ENCODE measurements at regions not wholly inside any gene's neighbourhood (a gene's known extent, or its start where the extent isn't known, plus 50 kb on each side); places are given as distances from the start of the nearest gene placed in this dataset.

DNA sequence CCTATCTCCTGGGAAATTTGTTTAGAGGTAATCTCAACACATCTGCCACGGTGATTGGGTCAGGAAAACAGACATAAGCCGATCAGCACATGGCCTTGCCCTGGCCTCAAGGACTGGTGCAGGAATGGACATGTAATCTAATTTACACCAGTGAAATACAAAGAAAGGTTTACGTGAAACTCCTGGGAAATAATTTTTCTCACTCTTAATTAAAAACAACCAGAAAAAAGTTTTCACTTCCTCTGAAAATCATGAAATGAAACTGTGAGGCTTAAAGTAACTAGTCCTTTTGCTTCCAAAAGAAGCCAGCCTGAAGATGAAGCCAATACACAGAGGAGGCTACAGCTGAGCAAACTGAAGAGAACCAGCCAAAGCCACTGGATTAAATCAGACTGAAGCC is 154.1 kb upstream of the FAM241A start:
- intact Hi-C loops (cut with micrococcal nuclease; ENCODE audit: unreplicated experiment), result no loop called here
- ChIA-PET POLR2A (no interaction called here), CTCF (no interaction called here)
- H3K9me3 Mint-ChIP-seq (ENCODE audit: unreplicated experiment), result no peaks in the 10 kb centered on the region
- no peaks in the 10 kb centered on the region for H3K4me1 ChIP-seq
- no peak overlapping the region for H3K27ac Mint-ChIP-seq (ENCODE audit: unreplicated experiment)
- TF ChIP-seq, protein P1, sequence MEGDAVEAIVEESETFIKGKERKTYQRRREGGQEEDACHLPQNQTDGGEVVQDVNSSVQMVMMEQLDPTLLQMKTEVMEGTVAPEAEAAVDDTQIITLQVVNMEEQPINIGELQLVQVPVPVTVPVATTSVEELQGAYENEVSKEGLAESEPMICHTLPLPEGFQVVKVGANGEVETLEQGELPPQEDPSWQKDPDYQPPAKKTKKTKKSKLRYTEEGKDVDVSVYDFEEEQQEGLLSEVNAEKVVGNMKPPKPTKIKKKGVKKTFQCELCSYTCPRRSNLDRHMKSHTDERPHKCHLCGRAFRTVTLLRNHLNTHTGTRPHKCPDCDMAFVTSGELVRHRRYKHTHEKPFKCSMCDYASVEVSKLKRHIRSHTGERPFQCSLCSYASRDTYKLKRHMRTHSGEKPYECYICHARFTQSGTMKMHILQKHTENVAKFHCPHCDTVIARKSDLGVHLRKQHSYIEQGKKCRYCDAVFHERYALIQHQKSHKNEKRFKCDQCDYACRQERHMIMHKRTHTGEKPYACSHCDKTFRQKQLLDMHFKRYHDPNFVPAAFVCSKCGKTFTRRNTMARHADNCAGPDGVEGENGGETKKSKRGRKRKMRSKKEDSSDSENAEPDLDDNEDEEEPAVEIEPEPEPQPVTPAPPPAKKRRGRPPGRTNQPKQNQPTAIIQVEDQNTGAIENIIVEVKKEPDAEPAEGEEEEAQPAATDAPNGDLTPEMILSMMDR (IDR thresholded peaks at IDR 0.05; ENCODE audit: insufficient read depth in 1 of 2, low read depth in 1 of 2, low read length in 1 of 2, severe bottlenecking in 1 of 2, unreplicated experiment in 1 of 2), result no peak
- peaks cover 5% of the 10 kb centered on the region for H3K27me3 Mint-ChIP-seq (ENCODE audit: insufficient read depth, unreplicated experiment)
- no peak overlapping the region for H3K4me3 ChIP-seq (ENCODE audit: low read depth, low read length)
- DNase-seq, result no peak
- no peaks in the 10 kb centered on the region for H3K36me3 ChIP-seq (ENCODE audit: control insufficient read depth, insufficient read depth, low read length)
- H3K27me3 ChIP-seq (replicated peaks; ENCODE audit: control insufficient read depth, insufficient read depth, low read length), result no peaks in the 10 kb centered on the region
- BruUV-seq (replicated peaks), result no TSS peak
- H3K4me3 Mint-ChIP-seq (ENCODE audit: unreplicated experiment), result no peak overlapping the region
- H3K36me3 Mint-ChIP-seq (ENCODE audit: insufficient read depth, unreplicated experiment), result no peaks in the 10 kb centered on the region
- H3K9me3 ChIP-seq, result no peaks in the 10 kb centered on the region
- no peaks in the 10 kb centered on the region for H3K4me1 Mint-ChIP-seq (ENCODE audit: low read depth, unreplicated experiment)

GRCh38 chr4:111991797-111992196 is 153.5 kb upstream of the FAM241A start:
- no peak overlapping the region for H3K4me3 Mint-ChIP-seq (ENCODE audit: unreplicated experiment)
- Histone ChIP-seq H3K36me3 (ENCODE audit: control insufficient read depth, insufficient read depth, low read length) (no peaks in the 10 kb centered on the region), H3K4me3 (ENCODE audit: low read depth, low read length) (no peak overlapping the region), H3K4me1 (no peaks in the 10 kb centered on the region), H3K27me3 (replicated peaks; ENCODE audit: control insufficient read depth, insufficient read depth, low read length) (no peaks in the 10 kb centered on the region), H3K9me3 (no peaks in the 10 kb centered on the region)
- no peaks in the 10 kb centered on the region for H3K36me3 Mint-ChIP-seq (ENCODE audit: insufficient read depth, unreplicated experiment)
- H3K4me1 Mint-ChIP-seq (ENCODE audit: low read depth, unreplicated experiment), result no peaks in the 10 kb centered on the region
- H3K9me3 Mint-ChIP-seq (ENCODE audit: unreplicated experiment), result no peaks in the 10 kb centered on the region
- no TSS peak for BruUV-seq (replicated peaks)
- no peak for DNase-seq
- TF ChIP-seq, protein P1 (IDR thresholded peaks at IDR 0.05; ENCODE audit: insufficient read depth in 1 of 2, low read depth in 1 of 2, low read length in 1 of 2, severe bottlenecking in 1 of 2, unreplicated experiment in 1 of 2), result no peak
- intact Hi-C loops (cut with micrococcal nuclease; ENCODE audit: unreplicated experiment), result no loop called here
- no peak overlapping the region for H3K27ac Mint-ChIP-seq (ENCODE audit: unreplicated experiment)
- H3K27me3 Mint-ChIP-seq (ENCODE audit: insufficient read depth, unreplicated experiment), result peaks cover 5% of the 10 kb centered on the region
- ChIA-PET POLR2A (no interaction called here), CTCF (no interaction called here)

- Mint-ChIP-seq H3K36me3 (ENCODE audit: insufficient read depth, unreplicated experiment) (no peaks in the 10 kb centered on the region), H3K4me1 (ENCODE audit: low read depth, unreplicated experiment) (no peaks in the 10 kb centered on the region), H3K4me3 (ENCODE audit: unreplicated experiment) (no peak overlapping the region), H3K27me3 (ENCODE audit: insufficient read depth, unreplicated experiment) (peaks cover 5% of the 10 kb centered on the region), H3K9me3 (ENCODE audit: unreplicated experiment) (no peaks in the 10 kb centered on the region), H3K27ac (ENCODE audit: unreplicated experiment) (no peak overlapping the region)
- no peak overlapping the region for H3K4me3 ChIP-seq (ENCODE audit: low read depth, low read length)
- H3K36me3 ChIP-seq (ENCODE audit: control insufficient read depth, insufficient read depth, low read length), result no peaks in the 10 kb centered on the region
- CTCF ChIA-PET, result no interaction called here
- no peaks in the 10 kb centered on the region for H3K9me3 ChIP-seq
- no peak for DNase-seq
- TF ChIP-seq, protein P1 (IDR thresholded peaks at IDR 0.05; ENCODE audit: insufficient read depth in 1 of 2, low read depth in 1 of 2, low read length in 1 of 2, severe bottlenecking in 1 of 2, unreplicated experiment in 1 of 2), result no peak
- H3K4me1 ChIP-seq, result no peaks in the 10 kb centered on the region
- POLR2A ChIA-PET, result no interaction called here
- BruUV-seq (replicated peaks), result no TSS peak
- no peaks in the 10 kb centered on the region for H3K27me3 ChIP-seq (replicated peaks; ENCODE audit: control insufficient read depth, insufficient read depth, low read length)
- intact Hi-C loops (cut with micrococcal nuclease; ENCODE audit: unreplicated experiment), result no loop called here
These were observed 152.7 kb upstream of the FAM241A start for GRCh38 chr4:111992351-111993168.
